PC-3 (cell line): ENCODE measurements at regions not wholly inside any gene's neighbourhood (a gene's known extent, or its start where the extent isn't known, plus 50 kb on each side); places are given as distances from the start of the nearest gene placed in this dataset.
A peak's percentile ranks its signal among the peaks of the same experiment; 100 is the strongest.

Experiments
- ATAC-seq: fragments of 200-7000 bp; cut with Tn5 transposase; 2 replicates; pipeline ENCODE4 v1.9.1; 2020; ENCODE audit warnings: mild to moderate bottlenecking, moderate library complexity
- BruUV-seq: library from RNA; stranded (reverse); fragments of 400-500 nt; replicated peaks from 2 replicates; lab custom pipeline; 2021; lab: Mats Ljungman, UMichigan
- CTCF ChIA-PET: fragments of 300-600 bp; sonication (Branson Sonifier 250); formaldehyde crosslinking; loops from one replicate; lab custom pipeline; 2022; ENCODE audit warnings: antibody characterized with exemption; lab: Charles Lee
- POLR2A ChIA-PET: fragments of 300-600 bp; sonication (Branson Sonifier 250); formaldehyde crosslinking; loops from one replicate; lab custom pipeline; 2022; ENCODE audit warnings: antibody characterized with exemption; ENCODE audit not compliant: unreplicated experiment; lab: Charles Lee
- DNase-seq: peaks from one replicate; pipeline ENCODE4 v3.0.0-alpha.2; 2015
- H2AFZ ChIP-seq: fragments of 300-600 bp; sonication (generic); 2 replicates; pipeline ENCODE4 v1.6.0; 2016; ENCODE audit warnings: antibody characterized with exemption, low read length
- H3F3A ChIP-seq: fragments of 300-600 bp; sonication (generic); one replicate; pipeline ENCODE4 v1.6.0; 2017; ENCODE audit warnings: antibody characterized with exemption, low read length, control low read depth, mild to moderate bottlenecking; ENCODE audit not compliant: unreplicated experiment
- H3K27ac ChIP-seq: fragments of 300-600 bp; sonication (generic); 2 replicates; pipeline ENCODE4 v1.5.1; 2016; ENCODE audit warnings: mild to moderate bottlenecking, low read length
- H3K27me3 ChIP-seq: fragments of 300-600 bp; sonication (generic); 2 replicates; pipeline ENCODE4 v1.6.1; 2016; ENCODE audit warnings: low read length, mixed read lengths
- H3K36me3 ChIP-seq: fragments of 300-600 bp; sonication (generic); 2 replicates; pipeline ENCODE4 v1.6.1; 2016; ENCODE audit warnings: low read depth, mixed run types, low read length, mixed read lengths
- H3K4me1 ChIP-seq: fragments of 300-600 bp; sonication (generic); 2 replicates; pipeline ENCODE4 v1.5.1; 2016; ENCODE audit warnings: low read length; ENCODE audit not compliant: insufficient read depth
- H3K4me2 ChIP-seq: fragments of 300-600 bp; sonication (generic); 2 replicates; pipeline ENCODE4 v1.6.0; 2016; ENCODE audit warnings: low read length
- H3K4me3 ChIP-seq: fragments of 300-600 bp; sonication (generic); 2 replicates; pipeline ENCODE4 v1.5.1; 2016; ENCODE audit warnings: mild to moderate bottlenecking, low read length, mixed read lengths
- H3K79me2 ChIP-seq: fragments of 300-600 bp; sonication (generic); 2 replicates; pipeline ENCODE4 v1.6.1; 2017; ENCODE audit warnings: low read length, mixed read lengths
- H3K9ac ChIP-seq: fragments of 300-600 bp; sonication (generic); 2 replicates; pipeline ENCODE4 v1.6.0; 2016; ENCODE audit warnings: mild to moderate bottlenecking, low read length
- H3K9me2 ChIP-seq: fragments of 300-600 bp; sonication (generic); replicated peaks from 2 replicates; pipeline ENCODE4 v1.6.1; 2016; ENCODE audit warnings: mixed run types, low read length, mixed read lengths
- H3K9me3 ChIP-seq: fragments of 300-600 bp; sonication (generic); 2 replicates; pipeline ENCODE4 v1.6.1; 2016; ENCODE audit warnings: low read length, mixed read lengths
- H4K20me1 ChIP-seq: fragments of 300-600 bp; sonication (generic); 2 replicates; pipeline ENCODE4 v1.6.1; 2016; ENCODE audit warnings: low read length, mixed read lengths
- CTCF ChIP-seq: fragments of 300-600 bp; sonication (generic); conservative IDR thresholded peaks from 2 replicates; pipeline ENCODE4 v1.5.1; 2017; ENCODE audit warnings: antibody characterized with exemption, low read depth, mild to moderate bottlenecking, low read length
- EZH2 ChIP-seq: fragments of 300-600 bp; sonication (generic); IDR thresholded peaks from one replicate; pipeline ENCODE4 v1.6.1; 2017; ENCODE audit warnings: antibody characterized with exemption, mild to moderate bottlenecking, low read length; ENCODE audit not compliant: unreplicated experiment
- EZH2phosphoT487 ChIP-seq: fragments of 300-600 bp; sonication (generic); IDR thresholded peaks from 2 replicates; pipeline ENCODE4 v1.6.1; 2018; ENCODE audit warnings: mild to moderate bottlenecking, antibody characterized with exemption, low read length, borderline replicate concordance
- intact Hi-C: fragments of 100-400 bp; cut with micrococcal nuclease; formaldehyde crosslinking; loops from 2 replicates; pipeline ENCODE4 v1.9.0; 2023

- DNase-seq (peak; percentile 13), ATAC-seq (no peak)
- Histone ChIP-seq H3K79me2 (no peaks in the 10 kb centered on the region), H3K9ac (no peak overlapping the region), H3K4me3 (no peak overlapping the region), H3K36me3 (no peaks in the 10 kb centered on the region), H3K27me3 (peaks cover 13% of the 10 kb centered on the region; the same call in 1 of the 2 replicates), H3K4me1 (peaks cover 8% of the 10 kb centered on the region), H3F3A (no peaks in the 10 kb centered on the region), H3K9me2 (no peaks in the 10 kb centered on the region), H3K9me3 (no peaks in the 10 kb centered on the region), H2AFZ (no peak overlapping the region), H3K27ac (no peak overlapping the region), H3K4me2 (no peak overlapping the region), H4K20me1 (no peaks in the 10 kb centered on the region)
- POLR2A ChIA-PET = no interaction called here
- CTCF ChIA-PET = no interaction called here
- intact Hi-C loops = no loop called here
- BruUV-seq = no TSS peak
- TF ChIP-seq CTCF (no peak), EZH2 (no peak), EZH2phosphoT487 (no peak)
Measured at GRCh38 chr3:127520993-127521392, 69.5 kb downstream of the TPRA1 start.

GRCh38 chr3:127518456-127519081 is 72.0 kb downstream of the TPRA1 start:
- intact Hi-C loops = no loop called here
- Histone ChIP-seq H4K20me1 (no peaks in the 10 kb centered on the region), H3K27ac (no peak overlapping the region), H3K36me3 (no peaks in the 10 kb centered on the region), H3K4me1 (no peaks in the 10 kb centered on the region), H3K79me2 (no peaks in the 10 kb centered on the region), H3K4me2 (no peak overlapping the region), H3K27me3 (peaks cover 13% of the 10 kb centered on the region; the same call in 1 of the 2 replicates), H3K4me3 (no peak overlapping the region), H3K9me2 (no peaks in the 10 kb centered on the region), H2AFZ (no peak overlapping the region), H3K9ac (no peak overlapping the region), H3F3A (no peaks in the 10 kb centered on the region), H3K9me3 (no peaks in the 10 kb centered on the region)
- no peak for ATAC-seq
- no peak for DNase-seq
- ChIA-PET POLR2A (no interaction called here), CTCF (no interaction called here)
- BruUV-seq = no TSS peak
- no peak for TF ChIP-seq EZH2
- no peak for TF ChIP-seq CTCF
- no peak for TF ChIP-seq EZH2phosphoT487

GRCh38 chr3:127512256-127512655 is 78.3 kb downstream of the TPRA1 start:
- H4K20me1 ChIP-seq = no peaks in the 10 kb centered on the region
- no peak for DNase-seq
- H3K4me2 ChIP-seq = no peak overlapping the region
- CTCF ChIA-PET = no interaction called here
- POLR2A ChIA-PET = no interaction called here
- H3K9me3 ChIP-seq = no peaks in the 10 kb centered on the region
- no peaks in the 10 kb centered on the region for H3K9me2 ChIP-seq
- TF ChIP-seq EZH2phosphoT487 = no peak
- TF ChIP-seq EZH2 = no peak
- no peak for TF ChIP-seq CTCF
- no peaks in the 10 kb centered on the region for H3K79me2 ChIP-seq
- ATAC-seq = no peak
- H3K27me3 ChIP-seq = no peaks in the 10 kb centered on the region; the same call in 1 of the 2 replicates
- intact Hi-C loops = no loop called here
- H2AFZ ChIP-seq = no peak overlapping the region
- no peaks in the 10 kb centered on the region for H3K36me3 ChIP-seq
- no peak overlapping the region for H3K4me3 ChIP-seq
- H3F3A ChIP-seq = no peaks in the 10 kb centered on the region
- BruUV-seq = no TSS peak
- no peak overlapping the region for H3K9ac ChIP-seq
- no peak overlapping the region for H3K27ac ChIP-seq
- no peaks in the 10 kb centered on the region for H3K4me1 ChIP-seq
